WTC11 (cell line): ENCODE measurements at regions not wholly inside any gene's neighbourhood (a gene's known extent, or its start where the extent isn't known, plus 50 kb on each side); places are given as distances from the start of the nearest gene placed in this dataset.

ENCODE experiments used
- ATAC-seq: fragments of 200-7000 bp; cut with Tn5 transposase; 2 replicates; pipeline ENCODE4 v1.10.0; 2021; ENCODE audit warnings: mild to moderate bottlenecking, moderate library complexity
- CTCF ChIA-PET: fragments of 300-600 bp; sonication (Branson Sonifier 250); formaldehyde crosslinking; loops from one replicate; lab custom pipeline; 2021; ENCODE audit warnings: antibody characterized with exemption; lab: Charles Lee
- POLR2A ChIA-PET: fragments of 350-600 bp; sonication (Branson Sonifier 250); formaldehyde crosslinking; loops from one replicate; lab custom pipeline; 2021; ENCODE audit warnings: antibody characterized with exemption; lab: Charles Lee
- DNase-seq: peaks from one replicate; pipeline ENCODE4 v3.0.0; 2021; ENCODE audit warnings: low spot score
- H3K27ac Mint-ChIP-seq: 2 replicates; pipeline ENCODE4 v1.8.0; 2021; ENCODE audit warnings: mixed read lengths
- H3K27me3 Mint-ChIP-seq: 2 replicates; pipeline ENCODE4 v1.8.0; 2021; ENCODE audit warnings: low read depth, mild to moderate bottlenecking, moderate library complexity, mixed read lengths
- H3K36me3 Mint-ChIP-seq: 2 replicates; pipeline ENCODE4 v1.8.0; 2021; ENCODE audit warnings: mixed read lengths
- H3K4me1 Mint-ChIP-seq: 2 replicates; pipeline ENCODE4 v1.8.0; 2022; ENCODE audit warnings: mixed read lengths
- H3K4me3 Mint-ChIP-seq: 2 replicates; pipeline ENCODE4 v1.8.0; 2021; ENCODE audit warnings: mild to moderate bottlenecking, moderate library complexity, mixed read lengths
- H3K9me3 Mint-ChIP-seq: 2 replicates; pipeline ENCODE4 v1.8.0; 2021; ENCODE audit warnings: mixed read lengths
- ATF1 ChIP-seq: sonication (generic); formaldehyde crosslinking; IDR thresholded peaks from 2 replicates; pipeline ENCODE4 v1.8.1; 2023; ENCODE audit warnings: mild to moderate bottlenecking, moderate library complexity, missing genetic modification reagents
- EMX1 ChIP-seq: fragments of 250-450 bp; sonication (Bioruptor Pico); IDR thresholded peaks from 2 replicates; pipeline ENCODE4 v1.8.0; 2021; ENCODE audit warnings: mild to moderate bottlenecking
- ETV6 ChIP-seq: sonication (generic); formaldehyde crosslinking; IDR thresholded peaks from 2 replicates; pipeline ENCODE4 v1.8.1; 2022; ENCODE audit warnings: mild to moderate bottlenecking, missing genetic modification reagents
- GRHL2 ChIP-seq: fragments of 250-450 bp; sonication (Bioruptor Pico); IDR thresholded peaks from 2 replicates; pipeline ENCODE4 v1.8.0; 2022; ENCODE audit warnings: mild to moderate bottlenecking, moderate library complexity; ENCODE audit not compliant: insufficient replicate concordance, severe bottlenecking
- HMGA2 ChIP-seq: fragments of 250-450 bp; sonication (Bioruptor Pico); IDR thresholded peaks from 2 replicates; pipeline ENCODE4 v1.4.0; 2021; ENCODE audit warnings: mild to moderate bottlenecking, moderate library complexity
- SMAD3 ChIP-seq: sonication (generic); formaldehyde crosslinking; IDR thresholded peaks from 2 replicates; pipeline ENCODE4 v1.8.0; 2022; ENCODE audit warnings: missing genetic modification reagents, mild to moderate bottlenecking, borderline replicate concordance
- SP1 ChIP-seq: sonication (generic); formaldehyde crosslinking; conservative IDR thresholded peaks from 2 replicates; pipeline ENCODE4 v1.8.1; 2022; ENCODE audit warnings: missing genetic modification reagents
- TP53 ChIP-seq: sonication (generic); formaldehyde crosslinking; IDR thresholded peaks from 2 replicates; pipeline ENCODE4 v1.8.1; 2023; ENCODE audit warnings: mild to moderate bottlenecking, missing genetic modification reagents
- ZNF232 ChIP-seq: sonication (generic); formaldehyde crosslinking; IDR thresholded peaks from 2 replicates; pipeline ENCODE4 v1.8.0; 2022; ENCODE audit warnings: mild to moderate bottlenecking, missing genetic modification reagents
- ZNF263 ChIP-seq: sonication (generic); formaldehyde crosslinking; IDR thresholded peaks from 2 replicates; pipeline ENCODE4 v1.8.1; 2022; ENCODE audit warnings: low read depth, mild to moderate bottlenecking, moderate library complexity, missing genetic modification reagents
- ZNF423 ChIP-seq: fragments of 250-450 bp; sonication (Bioruptor Pico); IDR thresholded peaks from 2 replicates; pipeline ENCODE4 v2.1.2; 2022; ENCODE audit warnings: mild to moderate bottlenecking, moderate library complexity
- ZNF425 ChIP-seq: fragments of 250-450 bp; sonication (Bioruptor Pico); conservative IDR thresholded peaks from 2 replicates; pipeline ENCODE4 v1.9.0; 2021; ENCODE audit warnings: mild to moderate bottlenecking
- ZNF532 ChIP-seq: fragments of 250-450 bp; sonication (Bioruptor Pico); IDR thresholded peaks from 2 replicates; pipeline ENCODE4 v1.9.0; 2021; ENCODE audit warnings: mild to moderate bottlenecking, borderline replicate concordance
- ZNF671 ChIP-seq: fragments of 250-450 bp; sonication (Bioruptor Pico); IDR thresholded peaks from 2 replicates; pipeline ENCODE4 v1.8.0; 2021; ENCODE audit warnings: mild to moderate bottlenecking
- TF ChIP-seq, protein P1 (sequence below): sonication (generic); formaldehyde crosslinking; IDR thresholded peaks from 2 replicates; pipeline ENCODE4 v1.8.0; 2022; ENCODE audit warnings: mild to moderate bottlenecking, missing genetic modification reagents
- TF ChIP-seq, protein P2 (sequence below): sonication (generic); formaldehyde crosslinking; IDR thresholded peaks from 2 replicates; pipeline ENCODE4 v1.8.1; 2023; ENCODE audit warnings: mild to moderate bottlenecking, missing genetic modification reagents, borderline replicate concordance
- TF ChIP-seq, protein P3 (sequence below): sonication (generic); formaldehyde crosslinking; IDR thresholded peaks from 2 replicates; pipeline ENCODE4 v1.8.1; 2023; ENCODE audit warnings: mild to moderate bottlenecking, missing genetic modification reagents, moderate library complexity
- TF ChIP-seq, protein P4 (sequence below): fragments of 250-450 bp; sonication (Bioruptor Pico); IDR thresholded peaks from 2 replicates; pipeline ENCODE4 v2.1.2; 2022; ENCODE audit warnings: mild to moderate bottlenecking, moderate library complexity
- TF ChIP-seq, protein P5 (sequence below): sonication (generic); formaldehyde crosslinking; IDR thresholded peaks from 2 replicates; pipeline ENCODE4 v1.8.0; 2023; ENCODE audit warnings: missing genetic modification reagents, mild to moderate bottlenecking, borderline replicate concordance

DNA sequence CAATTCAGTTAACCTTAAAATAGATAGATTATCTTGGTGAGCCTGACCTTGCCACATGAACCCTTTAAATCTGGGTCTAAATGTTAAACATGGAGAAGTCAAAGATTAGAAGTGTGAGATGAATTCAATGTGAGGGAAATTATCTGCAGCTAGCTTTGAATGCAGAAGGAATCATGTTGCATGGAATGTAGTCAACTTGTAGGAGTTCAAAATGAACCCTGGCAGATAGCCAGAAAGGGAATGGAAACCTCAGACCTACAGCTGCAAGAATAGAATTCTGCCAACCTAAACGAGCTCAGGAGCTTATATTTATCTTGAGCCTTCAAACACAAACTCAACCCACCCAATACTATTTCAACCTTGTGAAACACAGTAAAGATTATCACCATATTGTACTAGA lies 632.5 kb downstream of the KCTD8 start (continued):
- TF ChIP-seq TP53 (CRISPR knock-in tag) (no peak), EMX1 (CRISPR knock-in tag) (no peak), ETV6 (CRISPR knock-in tag) (no peak), ZNF232 (CRISPR knock-in tag) (no peak), GRHL2 (CRISPR knock-in tag) (no peak), ATF1 (CRISPR knock-in tag) (no peak), ZNF671 (CRISPR knock-in tag) (no peak), ZNF532 (no peak), ZNF423 (CRISPR knock-in tag) (no peak), SP1 (CRISPR knock-in tag) (no peak)
- TF ChIP-seq, protein P1, sequence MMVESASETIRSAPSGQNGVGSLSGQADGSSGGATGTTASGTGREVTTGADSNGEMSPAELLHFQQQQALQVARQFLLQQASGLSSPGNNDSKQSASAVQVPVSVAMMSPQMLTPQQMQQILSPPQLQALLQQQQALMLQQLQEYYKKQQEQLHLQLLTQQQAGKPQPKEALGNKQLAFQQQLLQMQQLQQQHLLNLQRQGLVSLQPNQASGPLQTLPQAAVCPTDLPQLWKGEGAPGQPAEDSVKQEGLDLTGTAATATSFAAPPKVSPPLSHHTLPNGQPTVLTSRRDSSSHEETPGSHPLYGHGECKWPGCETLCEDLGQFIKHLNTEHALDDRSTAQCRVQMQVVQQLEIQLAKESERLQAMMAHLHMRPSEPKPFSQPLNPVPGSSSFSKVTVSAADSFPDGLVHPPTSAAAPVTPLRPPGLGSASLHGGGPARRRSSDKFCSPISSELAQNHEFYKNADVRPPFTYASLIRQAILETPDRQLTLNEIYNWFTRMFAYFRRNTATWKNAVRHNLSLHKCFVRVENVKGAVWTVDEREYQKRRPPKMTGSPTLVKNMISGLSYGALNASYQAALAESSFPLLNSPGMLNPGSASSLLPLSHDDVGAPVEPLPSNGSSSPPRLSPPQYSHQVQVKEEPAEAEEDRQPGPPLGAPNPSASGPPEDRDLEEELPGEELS (CRISPR knock-in tag), result no peak

GRCh38 chr4:43822621-43823020 lies 626.0 kb downstream of the KCTD8 start:
- DNase-seq, result no peak
- H3K36me3 Mint-ChIP-seq, result peaks cover 53% of the 10 kb centered on the region
- ATAC-seq, result no peak
- no peaks in the 10 kb centered on the region for H3K4me1 Mint-ChIP-seq
- ChIA-PET CTCF (no interaction called here), POLR2A (no interaction called here)
- H3K9me3 Mint-ChIP-seq, result peaks cover 59% of the 10 kb centered on the region
- H3K27me3 Mint-ChIP-seq, result no peaks in the 10 kb centered on the region
- H3K4me3 Mint-ChIP-seq, result no peak overlapping the region
- H3K27ac Mint-ChIP-seq, result no peak overlapping the region
- TF ChIP-seq ZNF263 (CRISPR knock-in tag) (no peak), ZNF425 (CRISPR knock-in tag) (no peak), HMGA2 (CRISPR knock-in tag) (no peak), SMAD3 (CRISPR knock-in tag) (no peak)
- TF ChIP-seq, protein P2, sequence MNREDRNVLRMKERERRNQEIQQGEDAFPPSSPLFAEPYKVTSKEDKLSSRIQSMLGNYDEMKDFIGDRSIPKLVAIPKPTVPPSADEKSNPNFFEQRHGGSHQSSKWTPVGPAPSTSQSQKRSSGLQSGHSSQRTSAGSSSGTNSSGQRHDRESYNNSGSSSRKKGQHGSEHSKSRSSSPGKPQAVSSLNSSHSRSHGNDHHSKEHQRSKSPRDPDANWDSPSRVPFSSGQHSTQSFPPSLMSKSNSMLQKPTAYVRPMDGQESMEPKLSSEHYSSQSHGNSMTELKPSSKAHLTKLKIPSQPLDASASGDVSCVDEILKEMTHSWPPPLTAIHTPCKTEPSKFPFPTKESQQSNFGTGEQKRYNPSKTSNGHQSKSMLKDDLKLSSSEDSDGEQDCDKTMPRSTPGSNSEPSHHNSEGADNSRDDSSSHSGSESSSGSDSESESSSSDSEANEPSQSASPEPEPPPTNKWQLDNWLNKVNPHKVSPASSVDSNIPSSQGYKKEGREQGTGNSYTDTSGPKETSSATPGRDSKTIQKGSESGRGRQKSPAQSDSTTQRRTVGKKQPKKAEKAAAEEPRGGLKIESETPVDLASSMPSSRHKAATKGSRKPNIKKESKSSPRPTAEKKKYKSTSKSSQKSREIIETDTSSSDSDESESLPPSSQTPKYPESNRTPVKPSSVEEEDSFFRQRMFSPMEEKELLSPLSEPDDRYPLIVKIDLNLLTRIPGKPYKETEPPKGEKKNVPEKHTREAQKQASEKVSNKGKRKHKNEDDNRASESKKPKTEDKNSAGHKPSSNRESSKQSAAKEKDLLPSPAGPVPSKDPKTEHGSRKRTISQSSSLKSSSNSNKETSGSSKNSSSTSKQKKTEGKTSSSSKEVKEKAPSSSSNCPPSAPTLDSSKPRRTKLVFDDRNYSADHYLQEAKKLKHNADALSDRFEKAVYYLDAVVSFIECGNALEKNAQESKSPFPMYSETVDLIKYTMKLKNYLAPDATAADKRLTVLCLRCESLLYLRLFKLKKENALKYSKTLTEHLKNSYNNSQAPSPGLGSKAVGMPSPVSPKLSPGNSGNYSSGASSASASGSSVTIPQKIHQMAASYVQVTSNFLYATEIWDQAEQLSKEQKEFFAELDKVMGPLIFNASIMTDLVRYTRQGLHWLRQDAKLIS (CRISPR knock-in tag), result no peak
- TF ChIP-seq, protein P3, sequence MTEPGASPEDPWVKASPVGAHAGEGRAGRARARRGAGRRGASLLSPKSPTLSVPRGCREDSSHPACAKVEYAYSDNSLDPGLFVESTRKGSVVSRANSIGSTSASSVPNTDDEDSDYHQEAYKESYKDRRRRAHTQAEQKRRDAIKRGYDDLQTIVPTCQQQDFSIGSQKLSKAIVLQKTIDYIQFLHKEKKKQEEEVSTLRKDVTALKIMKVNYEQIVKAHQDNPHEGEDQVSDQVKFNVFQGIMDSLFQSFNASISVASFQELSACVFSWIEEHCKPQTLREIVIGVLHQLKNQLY (CRISPR knock-in tag), result no peak
- TF ChIP-seq, protein P4, sequence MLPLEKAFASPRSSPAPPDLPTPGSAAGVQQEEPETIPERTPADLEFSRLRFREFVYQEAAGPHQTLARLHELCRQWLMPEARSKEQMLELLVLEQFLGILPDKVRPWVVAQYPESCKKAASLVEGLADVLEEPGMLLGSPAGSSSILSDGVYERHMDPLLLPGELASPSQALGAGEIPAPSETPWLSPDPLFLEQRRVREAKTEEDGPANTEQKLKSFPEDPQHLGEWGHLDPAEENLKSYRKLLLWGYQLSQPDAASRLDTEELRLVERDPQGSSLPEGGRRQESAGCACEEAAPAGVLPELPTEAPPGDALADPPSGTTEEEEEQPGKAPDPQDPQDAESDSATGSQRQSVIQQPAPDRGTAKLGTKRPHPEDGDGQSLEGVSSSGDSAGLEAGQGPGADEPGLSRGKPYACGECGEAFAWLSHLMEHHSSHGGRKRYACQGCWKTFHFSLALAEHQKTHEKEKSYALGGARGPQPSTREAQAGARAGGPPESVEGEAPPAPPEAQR (CRISPR knock-in tag), result no peak
- TF ChIP-seq, protein P5, sequence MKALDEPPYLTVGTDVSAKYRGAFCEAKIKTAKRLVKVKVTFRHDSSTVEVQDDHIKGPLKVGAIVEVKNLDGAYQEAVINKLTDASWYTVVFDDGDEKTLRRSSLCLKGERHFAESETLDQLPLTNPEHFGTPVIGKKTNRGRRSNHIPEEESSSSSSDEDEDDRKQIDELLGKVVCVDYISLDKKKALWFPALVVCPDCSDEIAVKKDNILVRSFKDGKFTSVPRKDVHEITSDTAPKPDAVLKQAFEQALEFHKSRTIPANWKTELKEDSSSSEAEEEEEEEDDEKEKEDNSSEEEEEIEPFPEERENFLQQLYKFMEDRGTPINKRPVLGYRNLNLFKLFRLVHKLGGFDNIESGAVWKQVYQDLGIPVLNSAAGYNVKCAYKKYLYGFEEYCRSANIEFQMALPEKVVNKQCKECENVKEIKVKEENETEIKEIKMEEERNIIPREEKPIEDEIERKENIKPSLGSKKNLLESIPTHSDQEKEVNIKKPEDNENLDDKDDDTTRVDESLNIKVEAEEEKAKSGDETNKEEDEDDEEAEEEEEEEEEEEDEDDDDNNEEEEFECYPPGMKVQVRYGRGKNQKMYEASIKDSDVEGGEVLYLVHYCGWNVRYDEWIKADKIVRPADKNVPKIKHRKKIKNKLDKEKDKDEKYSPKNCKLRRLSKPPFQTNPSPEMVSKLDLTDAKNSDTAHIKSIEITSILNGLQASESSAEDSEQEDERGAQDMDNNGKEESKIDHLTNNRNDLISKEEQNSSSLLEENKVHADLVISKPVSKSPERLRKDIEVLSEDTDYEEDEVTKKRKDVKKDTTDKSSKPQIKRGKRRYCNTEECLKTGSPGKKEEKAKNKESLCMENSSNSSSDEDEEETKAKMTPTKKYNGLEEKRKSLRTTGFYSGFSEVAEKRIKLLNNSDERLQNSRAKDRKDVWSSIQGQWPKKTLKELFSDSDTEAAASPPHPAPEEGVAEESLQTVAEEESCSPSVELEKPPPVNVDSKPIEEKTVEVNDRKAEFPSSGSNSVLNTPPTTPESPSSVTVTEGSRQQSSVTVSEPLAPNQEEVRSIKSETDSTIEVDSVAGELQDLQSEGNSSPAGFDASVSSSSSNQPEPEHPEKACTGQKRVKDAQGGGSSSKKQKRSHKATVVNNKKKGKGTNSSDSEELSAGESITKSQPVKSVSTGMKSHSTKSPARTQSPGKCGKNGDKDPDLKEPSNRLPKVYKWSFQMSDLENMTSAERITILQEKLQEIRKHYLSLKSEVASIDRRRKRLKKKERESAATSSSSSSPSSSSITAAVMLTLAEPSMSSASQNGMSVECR (CRISPR knock-in tag), result no peak
